Astrocyte (in vitro differentiated cells and primary cell): ENCODE measurements at regions not wholly inside any gene's neighbourhood (a gene's known extent, or its start where the extent isn't known, plus 50 kb on each side); places are given as distances from the start of the nearest gene placed in this dataset.

ENCODE experiments used
- DNase-seq: peaks from one replicate; pipeline ENCODE4 v3.0.0-alpha.2; 2010; ENCODE audit warnings: low read depth
- FAIRE-seq: peaks from 2 replicates; lab custom pipeline; 2011; peaks lifted over from hg19 to GRCh38; lab: Jason Lieb, UNC
- H2AFZ ChIP-seq: 2 replicates; pipeline ENCODE4 v1.6.0; 2012; ENCODE audit warnings: low read depth, low read length, inconsistent platforms
- H3K27ac ChIP-seq: 2 replicates; pipeline ENCODE4 v1.5.1; 2011; ENCODE audit warnings: low read depth, low read length, inconsistent platforms
- H3K27me3 ChIP-seq: 2 replicates; pipeline ENCODE4 v1.6.0; 2011; ENCODE audit warnings: low read length, inconsistent platforms; ENCODE audit not compliant: insufficient read depth
- H3K36me3 ChIP-seq: 2 replicates; pipeline ENCODE4 v1.5.1; 2011; ENCODE audit warnings: low read length, inconsistent platforms; ENCODE audit not compliant: insufficient read depth
- H3K4me1 ChIP-seq: 2 replicates; pipeline ENCODE4 v1.5.1; 2011; ENCODE audit warnings: low read length, inconsistent platforms; ENCODE audit not compliant: insufficient read depth
- H3K4me2 ChIP-seq: 2 replicates; pipeline ENCODE4 v1.6.0; 2012; ENCODE audit warnings: low read length, inconsistent platforms
- H3K4me3 ChIP-seq: 2 replicates; pipeline ENCODE4 v1.5.1; 2011; ENCODE audit warnings: low read depth, mild to moderate bottlenecking, low read length, inconsistent platforms; ENCODE audit not compliant: insufficient read depth
- H3K79me2 ChIP-seq: 2 replicates; pipeline ENCODE4 v1.6.0; 2012; ENCODE audit warnings: mild to moderate bottlenecking, low read length, inconsistent platforms; ENCODE audit not compliant: insufficient read depth
- H3K9ac ChIP-seq: 2 replicates; pipeline ENCODE4 v1.6.0; 2012; ENCODE audit warnings: mild to moderate bottlenecking, low read length, inconsistent platforms
- H3K9me3 ChIP-seq: 2 replicates; pipeline ENCODE4 v1.5.1; 2012; ENCODE audit warnings: low read depth, mild to moderate bottlenecking, low read length, inconsistent platforms; ENCODE audit not compliant: insufficient read depth
- H4K20me1 ChIP-seq: 2 replicates; pipeline ENCODE4 v1.6.0; 2012; ENCODE audit warnings: low read length, inconsistent platforms; ENCODE audit not compliant: insufficient read depth
- H3K27ac Mint-ChIP-seq: one replicate; pipeline ENCODE4 v1.8.0; 2021; ENCODE audit warnings: mild to moderate bottlenecking, mixed read lengths; ENCODE audit not compliant: unreplicated experiment
- H3K27me3 Mint-ChIP-seq: one replicate; pipeline ENCODE4 v1.8.0; 2021; ENCODE audit warnings: low read depth, mixed read lengths; ENCODE audit not compliant: unreplicated experiment
- H3K36me3 Mint-ChIP-seq: one replicate; pipeline ENCODE4 v1.8.0; 2021; ENCODE audit warnings: low read depth, mixed read lengths; ENCODE audit not compliant: unreplicated experiment
- H3K4me1 Mint-ChIP-seq: one replicate; pipeline ENCODE4 v1.8.0; 2021; ENCODE audit warnings: low read depth, mixed read lengths; ENCODE audit not compliant: unreplicated experiment
- H3K4me3 Mint-ChIP-seq: one replicate; pipeline ENCODE4 v1.8.0; 2021; ENCODE audit warnings: mild to moderate bottlenecking, moderate library complexity, mixed read lengths; ENCODE audit not compliant: unreplicated experiment
- H3K9me3 Mint-ChIP-seq: one replicate; pipeline ENCODE4 v1.8.0; 2021; ENCODE audit warnings: mild to moderate bottlenecking, mixed read lengths; ENCODE audit not compliant: unreplicated experiment
- EZH2 ChIP-seq: IDR thresholded peaks from 2 replicates; pipeline ENCODE4 v1.6.1; 2012; ENCODE audit warnings: mild to moderate bottlenecking, low read length, inconsistent platforms; ENCODE audit not compliant: insufficient read depth
- TF ChIP-seq, protein P1 (sequence below): IDR thresholded peaks from 2 replicates; pipeline ENCODE4 v1.5.1; 2011; ENCODE audit warnings: low read depth, mild to moderate bottlenecking, inconsistent platforms, low read length, moderate library complexity; ENCODE audit not compliant: insufficient read depth

DNA sequence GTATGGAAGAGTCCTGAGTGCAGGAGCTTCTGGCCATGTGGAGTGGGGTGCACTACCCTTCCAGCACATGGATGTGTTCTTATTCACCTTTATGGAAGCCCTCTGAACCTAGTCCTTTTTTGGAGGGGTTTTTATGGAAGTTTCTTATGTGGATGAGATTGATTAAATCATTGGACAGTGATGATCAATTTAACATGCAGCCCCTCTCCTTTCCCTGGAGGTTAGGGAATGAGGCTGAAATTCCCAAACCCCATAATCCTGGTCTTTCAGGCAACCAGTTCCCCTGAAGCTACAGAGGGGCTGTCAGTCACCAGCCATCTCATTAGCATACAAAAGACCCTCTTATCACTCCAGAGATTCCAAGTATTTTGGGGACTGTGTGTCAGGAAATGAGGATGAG lies 183.9 kb upstream of the MAP3K7 start:
- Mint-ChIP-seq H3K4me3 (no peak overlapping the region), H3K36me3 (no peaks in the 10 kb centered on the region), H3K27ac (no peak overlapping the region), H3K4me1 (peaks cover under 1% of the 10 kb centered on the region), H3K27me3 (no peaks in the 10 kb centered on the region), H3K9me3 (no peaks in the 10 kb centered on the region)
- Histone ChIP-seq H3K4me2 (no peak overlapping the region), H3K9ac (no peak overlapping the region), H3K27ac (no peak overlapping the region), H3K4me3 (no peak overlapping the region), H3K36me3 (no peaks in the 10 kb centered on the region), H3K4me1 (no peaks in the 10 kb centered on the region), H2AFZ (no peak overlapping the region), H3K27me3 (no peaks in the 10 kb centered on the region), H4K20me1 (no peaks in the 10 kb centered on the region), H3K79me2 (no peaks in the 10 kb centered on the region), H3K9me3 (no peaks in the 10 kb centered on the region)
- TF ChIP-seq, protein P1, sequence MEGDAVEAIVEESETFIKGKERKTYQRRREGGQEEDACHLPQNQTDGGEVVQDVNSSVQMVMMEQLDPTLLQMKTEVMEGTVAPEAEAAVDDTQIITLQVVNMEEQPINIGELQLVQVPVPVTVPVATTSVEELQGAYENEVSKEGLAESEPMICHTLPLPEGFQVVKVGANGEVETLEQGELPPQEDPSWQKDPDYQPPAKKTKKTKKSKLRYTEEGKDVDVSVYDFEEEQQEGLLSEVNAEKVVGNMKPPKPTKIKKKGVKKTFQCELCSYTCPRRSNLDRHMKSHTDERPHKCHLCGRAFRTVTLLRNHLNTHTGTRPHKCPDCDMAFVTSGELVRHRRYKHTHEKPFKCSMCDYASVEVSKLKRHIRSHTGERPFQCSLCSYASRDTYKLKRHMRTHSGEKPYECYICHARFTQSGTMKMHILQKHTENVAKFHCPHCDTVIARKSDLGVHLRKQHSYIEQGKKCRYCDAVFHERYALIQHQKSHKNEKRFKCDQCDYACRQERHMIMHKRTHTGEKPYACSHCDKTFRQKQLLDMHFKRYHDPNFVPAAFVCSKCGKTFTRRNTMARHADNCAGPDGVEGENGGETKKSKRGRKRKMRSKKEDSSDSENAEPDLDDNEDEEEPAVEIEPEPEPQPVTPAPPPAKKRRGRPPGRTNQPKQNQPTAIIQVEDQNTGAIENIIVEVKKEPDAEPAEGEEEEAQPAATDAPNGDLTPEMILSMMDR = no peak
- TF ChIP-seq EZH2 = no peak
- FAIRE-seq = no peak
- no peak for DNase-seq

DNA sequence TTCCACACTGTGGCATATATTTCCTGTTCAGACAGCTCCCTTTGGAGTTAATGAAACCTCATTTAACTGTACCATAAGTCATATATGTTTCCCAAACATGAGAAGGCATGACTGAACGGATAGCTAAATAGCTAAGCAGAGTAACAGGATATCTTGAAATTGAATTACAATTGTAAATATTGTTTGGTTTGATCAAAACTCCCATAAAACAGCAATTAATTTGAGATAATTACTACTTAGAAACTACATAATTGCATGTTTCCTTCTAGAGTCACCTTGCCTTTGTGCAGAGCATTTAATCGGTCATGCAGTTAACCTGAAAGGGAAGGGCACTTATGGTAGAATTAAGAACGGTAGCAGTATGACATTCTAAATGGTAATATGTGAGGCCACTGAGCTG lies 179.0 kb upstream of the MAP3K7 start:
- no peaks in the 10 kb centered on the region for H3K36me3 ChIP-seq
- H3K79me2 ChIP-seq = no peaks in the 10 kb centered on the region
- Mint-ChIP-seq H3K4me1 (peaks cover 15% of the 10 kb centered on the region), H3K27ac (peak overlapping the region; percentile 79), H3K27me3 (no peaks in the 10 kb centered on the region), H3K4me3 (no peak overlapping the region), H3K9me3 (no peaks in the 10 kb centered on the region), H3K36me3 (no peaks in the 10 kb centered on the region)
- DNase-seq (no peak), FAIRE-seq (no peak)
- no peaks in the 10 kb centered on the region for H3K27me3 ChIP-seq
- no peaks in the 10 kb centered on the region for H3K9me3 ChIP-seq
- no peak overlapping the region for H2AFZ ChIP-seq
- H3K27ac ChIP-seq = no peak overlapping the region
- H3K4me2 ChIP-seq = no peak overlapping the region
- no peaks in the 10 kb centered on the region for H4K20me1 ChIP-seq
- TF ChIP-seq, protein P1 = no peak
- H3K4me1 ChIP-seq = no peaks in the 10 kb centered on the region
- H3K9ac ChIP-seq = no peak overlapping the region
- H3K4me3 ChIP-seq = no peak overlapping the region

DNA sequence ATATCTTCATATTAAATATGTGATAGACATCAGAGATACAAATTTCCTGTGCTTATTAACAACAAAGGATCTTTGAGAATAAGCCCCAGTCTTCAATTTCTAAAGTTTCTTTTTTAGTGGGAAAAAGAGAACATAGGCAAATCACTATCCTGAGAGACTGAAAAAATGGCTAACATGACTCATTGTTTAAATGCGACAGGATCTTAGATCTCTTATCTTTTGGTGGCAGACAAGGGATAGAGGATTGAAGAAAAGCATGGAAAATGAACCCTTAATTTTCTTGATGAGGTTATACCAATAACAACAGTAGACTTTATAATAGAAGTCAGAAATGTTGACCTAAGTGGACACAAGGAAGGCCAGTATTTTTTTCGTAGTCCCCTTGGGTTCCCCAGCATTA lies 178.6 kb upstream of the MAP3K7 start:
- no peak overlapping the region for H3K4me3 Mint-ChIP-seq
- Histone ChIP-seq H3K79me2 (no peaks in the 10 kb centered on the region), H3K27me3 (no peaks in the 10 kb centered on the region), H3K27ac (no peak overlapping the region), H4K20me1 (no peaks in the 10 kb centered on the region), H3K4me1 (no peaks in the 10 kb centered on the region), H3K9me3 (no peaks in the 10 kb centered on the region), H3K36me3 (no peaks in the 10 kb centered on the region), H2AFZ (no peak overlapping the region), H3K4me2 (no peak overlapping the region), H3K9ac (no peak overlapping the region), H3K4me3 (no peak overlapping the region)
- H3K27ac Mint-ChIP-seq = peak overlapping the region; percentile 79
- H3K4me1 Mint-ChIP-seq = peaks cover 15% of the 10 kb centered on the region
- DNase-seq (no peak), FAIRE-seq (no peak)
- no peaks in the 10 kb centered on the region for H3K9me3 Mint-ChIP-seq
- no peaks in the 10 kb centered on the region for H3K36me3 Mint-ChIP-seq
- TF ChIP-seq EZH2 = no peak
- TF ChIP-seq, protein P1 = no peak
- H3K27me3 Mint-ChIP-seq = no peaks in the 10 kb centered on the region
